Epidermal melanocyte (primary cell): ENCODE measurements at regions not wholly inside any gene's neighbourhood (a gene's known extent, or its start where the extent isn't known, plus 50 kb on each side); places are given as distances from the start of the nearest gene placed in this dataset.
"Not testable (repeated sequence)": the region's sequence is repeated elsewhere in the genome, so short reads cannot be mapped to it uniquely, and the experiment has no call there.

Experiments used
- DNase-seq: peaks from one replicate; pipeline ENCODE4 v3.0.0; 2011; ENCODE audit warnings: low spot score; ENCODE audit not compliant: insufficient read length

GRCh38 chr2:144984038-144984437 lies 464.1 kb upstream of the ZEB2 start:
- DNase-seq: no peak

GRCh38 chr2:144983107-144983506 lies 463.2 kb upstream of the ZEB2 start:
- DNase-seq: no peak

- no peak for DNase-seq
Measured at GRCh38 chr2:144982481-144982880, 462.6 kb upstream of the ZEB2 start.

GRCh38 chr2:144975881-144976280 lies 456.0 kb upstream of the ZEB2 start:
- no peak for DNase-seq

- DNase-seq: no peak
Measured at GRCh38 chr2:144972676-144973075, 452.8 kb upstream of the ZEB2 start.

- no peak for DNase-seq
Measured at GRCh38 chr2:144971786-144972335, 451.9 kb upstream of the ZEB2 start.

- not testable (repeated sequence) for DNase-seq
Measured at GRCh38 chr2:144970410-144970809, 450.5 kb upstream of the ZEB2 start.

- not testable (repeated sequence) for DNase-seq
Measured at GRCh38 chr2:144969564-144969963, 449.6 kb upstream of the ZEB2 start.

GRCh38 chr2:144967961-144968360 lies 448.0 kb upstream of the ZEB2 start:
- DNase-seq: no peak

GRCh38 chr2:144965172-144965571 lies 445.3 kb upstream of the ZEB2 start:
- no peak for DNase-seq

- no peak for DNase-seq
Measured at GRCh38 chr2:144963031-144963430, 443.1 kb upstream of the ZEB2 start.

- DNase-seq: no peak
Measured at GRCh38 chr2:144959416-144959815, 439.5 kb upstream of the ZEB2 start.

GRCh38 chr2:144950899-144951560 lies 431.1 kb upstream of the ZEB2 start:
- no peak for DNase-seq

- no peak for DNase-seq
Measured at GRCh38 chr2:144948205-144948855, 428.4 kb upstream of the ZEB2 start.

GRCh38 chr2:144947709-144948037 lies 427.8 kb upstream of the ZEB2 start:
- DNase-seq: no peak

GRCh38 chr2:144946263-144946662 lies 426.3 kb upstream of the ZEB2 start:
- no peak for DNase-seq

- DNase-seq: no peak
Measured at GRCh38 chr2:144944546-144945220, 424.8 kb upstream of the ZEB2 start.

- no peak for DNase-seq
Measured at GRCh38 chr2:144943986-144944385, 424.1 kb upstream of the ZEB2 start.

- DNase-seq: no peak
Measured at GRCh38 chr2:144943293-144943941, 423.5 kb upstream of the ZEB2 start.

- no peak for DNase-seq
Measured at GRCh38 chr2:144942516-144943256, 422.8 kb upstream of the ZEB2 start.

GRCh38 chr2:144941743-144942488 lies 422.0 kb upstream of the ZEB2 start:
- no peak for DNase-seq
